Panc1 (cell line): ENCODE measurements at regions not wholly inside any gene's neighbourhood (a gene's known extent, or its start where the extent isn't known, plus 50 kb on each side); places are given as distances from the start of the nearest gene placed in this dataset.

Experiments
- ATAC-seq: fragments of 200-7000 bp; cut with Tn5 transposase; 2 replicates; pipeline ENCODE4 v1.9.1; 2020; ENCODE audit warnings: mild to moderate bottlenecking, moderate library complexity
- BruUV-seq: library from RNA; stranded (reverse); fragments of 400-500 nt; replicated peaks from 2 replicates; lab custom pipeline; 2021; lab: Mats Ljungman, UMichigan
- CTCF ChIA-PET: fragments of 300-600 bp; sonication (Branson Sonifier 250); formaldehyde crosslinking; loops from one replicate; lab custom pipeline; 2022; ENCODE audit warnings: antibody characterized with exemption; lab: Charles Lee
- POLR2A ChIA-PET: fragments of 300-600 bp; sonication (Branson Sonifier 250); formaldehyde crosslinking; loops from one replicate; lab custom pipeline; 2022; ENCODE audit warnings: antibody characterized with exemption; lab: Charles Lee
- DNase-seq: peaks from one replicate; pipeline ENCODE4 v3.0.0-alpha.2; 2010; ENCODE audit warnings: low read depth, low spot score
- H3K27ac ChIP-seq: 2 replicates; pipeline ENCODE4 v1.5.1; 2011; ENCODE audit warnings: mild to moderate bottlenecking, low read length, inconsistent platforms
- H3K27me3 ChIP-seq: fragments of 200-500 bp; sonication (Bioruptor generic); 2 replicates; pipeline ENCODE4 v1.6.0; 2014; ENCODE audit warnings: low read length, inconsistent platforms; ENCODE audit not compliant: control insufficient read depth, insufficient read depth
- H3K36me3 ChIP-seq: fragments of 200-500 bp; sonication (Bioruptor generic); 2 replicates; pipeline ENCODE4 v1.5.1; 2014; ENCODE audit warnings: inconsistent platforms, mild to moderate bottlenecking, low read length, moderate library complexity; ENCODE audit not compliant: control insufficient read depth, insufficient read depth
- H3K4me1 ChIP-seq: 2 replicates; pipeline ENCODE4 v1.5.1; 2011; ENCODE audit warnings: inconsistent platforms, mild to moderate bottlenecking, low read length, moderate library complexity; ENCODE audit not compliant: control insufficient read depth, insufficient read depth
- H3K4me3 ChIP-seq, 2 experiments: 2 replicates each; pipeline ENCODE4 v1.5.1; 2011 to 2012; ENCODE audit warnings: low read depth in 2 of 2, low read length in 2 of 2, mild to moderate bottlenecking in 2 of 2, inconsistent platforms in 1 of 2, moderate library complexity in 1 of 2
- H3K9me3 ChIP-seq: fragments of 200-500 bp; sonication (Bioruptor generic); 2 replicates; pipeline ENCODE4 v1.5.1; 2014; ENCODE audit warnings: low read depth, mild to moderate bottlenecking, inconsistent platforms, low read length, moderate library complexity; ENCODE audit not compliant: control insufficient read depth, insufficient read depth
- POLR2AphosphoS5 ChIP-seq: IDR thresholded peaks from 2 replicates; pipeline ENCODE4 v1.6.1; 2012; ENCODE audit warnings: mild to moderate bottlenecking, low read depth, low read length, moderate library complexity
- REST ChIP-seq, 2 experiments: IDR thresholded peaks; 2 replicates each; pipeline ENCODE4 v1.6.1; 2011 to 2012; ENCODE audit warnings: low read depth in 2 of 2, control low read depth in 1 of 2, low read length in 1 of 2, mild to moderate bottlenecking in 1 of 2, moderate library complexity in 1 of 2; ENCODE audit not compliant: insufficient read depth in 1 of 2
- SIN3A ChIP-seq: IDR thresholded peaks from 2 replicates; pipeline ENCODE4 v1.6.1; 2012; ENCODE audit warnings: low read depth, mild to moderate bottlenecking, low read length, moderate library complexity, borderline replicate concordance; ENCODE audit not compliant: insufficient read depth
- TCF7L2 ChIP-seq: IDR thresholded peaks from 2 replicates; pipeline ENCODE4 v1.6.1; 2011; ENCODE audit warnings: mild to moderate bottlenecking, low read depth, low read length, inconsistent platforms
- in situ Hi-C: cut with HindIII; loops from 2 replicates; pipeline ENCODE4 v1.10.0; 2016; ENCODE audit warnings: low sequenced_read_pairs, low pct_unique_long_range_greater_than_20kb
- intact Hi-C: fragments of 100-400 bp; cut with micrococcal nuclease; formaldehyde crosslinking; loops from one replicate; pipeline ENCODE4 v1.10.0; 2022; ENCODE audit not compliant: unreplicated experiment
- TF ChIP-seq, protein P1 (sequence below): fragments of 450-650 bp; IDR thresholded peaks from 2 replicates; pipeline ENCODE4 v1.5.1; 2017; ENCODE audit warnings: mild to moderate bottlenecking

DNA sequence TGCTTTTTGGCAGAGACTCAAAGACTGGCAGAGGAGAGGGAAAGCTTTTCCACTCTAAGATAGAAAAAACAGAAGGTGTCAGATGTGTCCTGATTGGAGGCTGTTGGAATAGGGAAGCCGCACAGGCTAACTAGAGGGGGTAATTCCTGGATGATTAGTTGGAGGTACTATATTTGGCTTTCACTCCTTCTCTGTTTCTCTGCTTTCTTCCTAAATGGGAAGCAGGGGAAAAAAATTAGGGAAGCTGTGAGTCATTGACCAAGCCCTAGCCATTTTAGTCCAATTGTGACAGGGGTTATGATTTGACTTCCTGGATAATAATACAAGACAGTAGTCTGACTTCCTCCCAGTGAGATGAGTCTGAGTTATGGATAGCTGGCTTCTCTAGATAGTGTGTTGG lies 475.2 kb upstream of the CELF2 start:
- Histone ChIP-seq H3K27ac (no peak overlapping the region), H3K27me3 (no peaks in the 10 kb centered on the region), H3K4me1 (no peaks in the 10 kb centered on the region), H3K9me3 (no peaks in the 10 kb centered on the region), H3K4me3 (no peak overlapping the region), H3K36me3 (no peaks in the 10 kb centered on the region)
- no TSS peak for BruUV-seq
- DNase-seq (no peak), ATAC-seq (no peak)
- TF ChIP-seq POLR2AphosphoS5 (no peak), TCF7L2 (no peak), SIN3A (no peak), REST (IDR thresholded peaks at IDR 0.05; ENCODE audit: insufficient read depth in 1 of 2, low read depth in 2 of 2, low read length in 1 of 2) (no peak)
- TF ChIP-seq, protein P1, sequence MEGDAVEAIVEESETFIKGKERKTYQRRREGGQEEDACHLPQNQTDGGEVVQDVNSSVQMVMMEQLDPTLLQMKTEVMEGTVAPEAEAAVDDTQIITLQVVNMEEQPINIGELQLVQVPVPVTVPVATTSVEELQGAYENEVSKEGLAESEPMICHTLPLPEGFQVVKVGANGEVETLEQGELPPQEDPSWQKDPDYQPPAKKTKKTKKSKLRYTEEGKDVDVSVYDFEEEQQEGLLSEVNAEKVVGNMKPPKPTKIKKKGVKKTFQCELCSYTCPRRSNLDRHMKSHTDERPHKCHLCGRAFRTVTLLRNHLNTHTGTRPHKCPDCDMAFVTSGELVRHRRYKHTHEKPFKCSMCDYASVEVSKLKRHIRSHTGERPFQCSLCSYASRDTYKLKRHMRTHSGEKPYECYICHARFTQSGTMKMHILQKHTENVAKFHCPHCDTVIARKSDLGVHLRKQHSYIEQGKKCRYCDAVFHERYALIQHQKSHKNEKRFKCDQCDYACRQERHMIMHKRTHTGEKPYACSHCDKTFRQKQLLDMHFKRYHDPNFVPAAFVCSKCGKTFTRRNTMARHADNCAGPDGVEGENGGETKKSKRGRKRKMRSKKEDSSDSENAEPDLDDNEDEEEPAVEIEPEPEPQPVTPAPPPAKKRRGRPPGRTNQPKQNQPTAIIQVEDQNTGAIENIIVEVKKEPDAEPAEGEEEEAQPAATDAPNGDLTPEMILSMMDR, result no peak
- POLR2A ChIA-PET, result no interaction called here
- in situ Hi-C loops, result no loop called here
- intact Hi-C loops, result no loop called here
- CTCF ChIA-PET, result no interaction called here

- in situ Hi-C loops, result no loop called here
- no peak overlapping the region for H3K27ac ChIP-seq
- TF ChIP-seq, protein P1, result no peak
- TF ChIP-seq POLR2AphosphoS5 (no peak), SIN3A (no peak), TCF7L2 (no peak), REST (IDR thresholded peaks at IDR 0.05; ENCODE audit: insufficient read depth in 1 of 2, low read depth in 2 of 2, low read length in 1 of 2) (no peak)
- H3K4me1 ChIP-seq, result no peaks in the 10 kb centered on the region
- no peaks in the 10 kb centered on the region for H3K9me3 ChIP-seq
- intact Hi-C loops, result no loop called here
- H3K4me3 ChIP-seq, result no peak overlapping the region
- H3K36me3 ChIP-seq, result no peaks in the 10 kb centered on the region
- ChIA-PET CTCF (no interaction called here), POLR2A (no interaction called here)
- BruUV-seq, result no TSS peak
- ATAC-seq, result no peak
- H3K27me3 ChIP-seq, result no peaks in the 10 kb centered on the region
- no peak for DNase-seq
These were observed 472.8 kb upstream of the CELF2 start for GRCh38 chr10:10544890-10545289.
